ENCODE measurements at regions not wholly inside any gene's neighbourhood (a gene's known extent, or its start where the extent isn't known, plus 50 kb on each side); places are given as distances from the start of the nearest gene placed in this dataset.

DNA sequence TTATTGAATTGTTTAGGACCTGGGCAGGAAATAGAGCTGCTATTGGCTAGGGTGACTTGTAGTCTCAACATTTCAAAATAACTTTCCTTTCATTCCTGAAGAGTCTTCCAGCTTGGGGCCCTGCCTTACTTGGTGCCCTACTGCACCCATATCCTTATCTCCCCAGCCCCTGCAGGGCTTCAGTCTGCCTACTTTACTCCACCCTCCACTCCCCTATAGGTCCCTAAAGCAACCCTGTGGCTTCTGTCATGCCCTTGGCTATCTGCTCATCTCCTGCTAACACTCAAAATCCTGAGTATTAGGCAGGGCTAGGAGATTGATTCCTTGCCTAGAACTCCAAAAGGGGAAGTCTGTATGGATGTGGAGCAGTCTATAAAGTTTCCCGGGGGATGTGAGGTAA is 57.6 kb upstream of the PRKG2 start:
- TF ChIP-seq, protein P1, sequence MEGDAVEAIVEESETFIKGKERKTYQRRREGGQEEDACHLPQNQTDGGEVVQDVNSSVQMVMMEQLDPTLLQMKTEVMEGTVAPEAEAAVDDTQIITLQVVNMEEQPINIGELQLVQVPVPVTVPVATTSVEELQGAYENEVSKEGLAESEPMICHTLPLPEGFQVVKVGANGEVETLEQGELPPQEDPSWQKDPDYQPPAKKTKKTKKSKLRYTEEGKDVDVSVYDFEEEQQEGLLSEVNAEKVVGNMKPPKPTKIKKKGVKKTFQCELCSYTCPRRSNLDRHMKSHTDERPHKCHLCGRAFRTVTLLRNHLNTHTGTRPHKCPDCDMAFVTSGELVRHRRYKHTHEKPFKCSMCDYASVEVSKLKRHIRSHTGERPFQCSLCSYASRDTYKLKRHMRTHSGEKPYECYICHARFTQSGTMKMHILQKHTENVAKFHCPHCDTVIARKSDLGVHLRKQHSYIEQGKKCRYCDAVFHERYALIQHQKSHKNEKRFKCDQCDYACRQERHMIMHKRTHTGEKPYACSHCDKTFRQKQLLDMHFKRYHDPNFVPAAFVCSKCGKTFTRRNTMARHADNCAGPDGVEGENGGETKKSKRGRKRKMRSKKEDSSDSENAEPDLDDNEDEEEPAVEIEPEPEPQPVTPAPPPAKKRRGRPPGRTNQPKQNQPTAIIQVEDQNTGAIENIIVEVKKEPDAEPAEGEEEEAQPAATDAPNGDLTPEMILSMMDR (IDR thresholded peaks at IDR 0.05; ENCODE audit: insufficient read depth, low read length), result no peak
- TF ChIP-seq GABPA (IDR thresholded peaks at IDR 0.05; ENCODE audit: low read depth) (no peak), POLR2AphosphoS5 (IDR thresholded peaks at IDR 0.05; ENCODE audit: low read depth) (no peak)

Measured in HL-60 (cell line).